ENCODE measurements at regions not wholly inside any gene's neighbourhood (a gene's known extent, or its start where the extent isn't known, plus 50 kb on each side); places are given as distances from the start of the nearest gene placed in this dataset.

- DNase-seq (ENCODE audit: low read depth in 2 of 2, low spot score in 1 of 2): no peak
These were observed 49.9 kb upstream of the GRK3 start for GRCh38 chr22:25514436-25515180.

Measured in stimulated activated CD8-positive, alpha-beta memory T cell treated with anti-CD3 and anti-CD28 coated beads, Interleukin-4, amount 100 ng/mL, for 4 hours (primary cell).